HG02623 (cell line): ENCODE measurements at regions not wholly inside any gene's neighbourhood (a gene's known extent, or its start where the extent isn't known, plus 50 kb on each side); places are given as distances from the start of the nearest gene placed in this dataset.

Experiments
- ATAC-seq: cut with Tn5 transposase; IDR thresholded peaks from one replicate; pipeline ENCODE4 v1.9.1; 2021; ENCODE audit warnings: moderate library complexity; ENCODE audit not compliant: unreplicated experiment

GRCh38 chr17:77604301-77604972 lies 354.1 kb upstream of the TNRC6C start:
- ATAC-seq = no peak

GRCh38 chr17:77604973-77605313 lies 353.6 kb upstream of the TNRC6C start:
- no peak for ATAC-seq

GRCh38 chr17:77606146-77606864 lies 352.2 kb upstream of the TNRC6C start:
- ATAC-seq = no peak

GRCh38 chr17:77606865-77607210 lies 351.7 kb upstream of the TNRC6C start:
- no peak for ATAC-seq

- ATAC-seq = no peak
Measured at GRCh38 chr17:77607606-77608005, 350.9 kb upstream of the TNRC6C start.

GRCh38 chr17:77608431-77608830 lies 350.1 kb upstream of the TNRC6C start:
- ATAC-seq = no peak

GRCh38 chr17:77609553-77610517 lies 348.7 kb upstream of the TNRC6C start:
- ATAC-seq = no peak

GRCh38 chr17:77610518-77610893 lies 348.0 kb upstream of the TNRC6C start:
- no peak for ATAC-seq

- no peak for ATAC-seq
Measured at GRCh38 chr17:77610972-77611521, 347.5 kb upstream of the TNRC6C start.

GRCh38 chr17:77611791-77612502 lies 346.6 kb upstream of the TNRC6C start:
- no peak for ATAC-seq

- no peak for ATAC-seq
Measured at GRCh38 chr17:77613218-77613617, 345.3 kb upstream of the TNRC6C start.

GRCh38 chr17:77613627-77614026 lies 344.9 kb upstream of the TNRC6C start:
- no peak for ATAC-seq

- no peak for ATAC-seq
Measured at GRCh38 chr17:77615703-77616253, 342.7 kb upstream of the TNRC6C start.

GRCh38 chr17:77616254-77616731 lies 342.2 kb upstream of the TNRC6C start:
- ATAC-seq = no peak

- ATAC-seq = no peak
Measured at GRCh38 chr17:77617516-77617915, 341.0 kb upstream of the TNRC6C start.

- ATAC-seq = no peak
Measured at GRCh38 chr17:77618173-77618572, 340.3 kb upstream of the TNRC6C start.

GRCh38 chr17:77618731-77619130 lies 339.8 kb upstream of the TNRC6C start:
- no peak for ATAC-seq

- no peak for ATAC-seq
Measured at GRCh38 chr17:77619326-77619725, 339.2 kb upstream of the TNRC6C start.

GRCh38 chr17:77619851-77620250 lies 338.7 kb upstream of the TNRC6C start:
- ATAC-seq = no peak

- ATAC-seq = no peak
Measured at GRCh38 chr17:77620282-77620681, 338.2 kb upstream of the TNRC6C start.
